RPMI8226 (cell line): ENCODE measurements at regions not wholly inside any gene's neighbourhood (a gene's known extent, or its start where the extent isn't known, plus 50 kb on each side); places are given as distances from the start of the nearest gene placed in this dataset.

ENCODE experiments used
- DNase-seq: peaks from one replicate; pipeline ENCODE4 v3.0.0-alpha.2; 2015

GRCh38 chr2:9077691-9078090 is 74.2 kb upstream of the MBOAT2 start:
- DNase-seq: no peak

GRCh38 chr2:9076755-9077154 is 73.3 kb upstream of the MBOAT2 start:
- no peak for DNase-seq

- no peak for DNase-seq
Observed at GRCh38 chr2:9076210-9076609, 72.7 kb upstream of the MBOAT2 start.

GRCh38 chr2:9074930-9075329 is 71.4 kb upstream of the MBOAT2 start:
- DNase-seq: no peak

GRCh38 chr2:9071584-9072124 is 68.2 kb upstream of the MBOAT2 start:
- no peak for DNase-seq

- DNase-seq: no peak
Observed at GRCh38 chr2:9071032-9071431, 67.5 kb upstream of the MBOAT2 start.

GRCh38 chr2:9069543-9069942 is 66.1 kb upstream of the MBOAT2 start:
- no peak for DNase-seq

GRCh38 chr2:9065901-9066300 is 62.4 kb upstream of the MBOAT2 start:
- no peak for DNase-seq

- no peak for DNase-seq
Observed at GRCh38 chr2:9063023-9063606, 59.6 kb upstream of the MBOAT2 start.

GRCh38 chr2:9060819-9061218 is 57.3 kb upstream of the MBOAT2 start:
- DNase-seq: no peak

- DNase-seq: no peak
Observed at GRCh38 chr2:9057939-9058761, 54.7 kb upstream of the MBOAT2 start.

GRCh38 chr2:9055471-9055870 is 52.0 kb upstream of the MBOAT2 start:
- no peak for DNase-seq

- no peak for DNase-seq
Observed at GRCh38 chr2:9053534-9053931, 50.0 kb upstream of the MBOAT2 start.
